PC-9 (cell line): ENCODE measurements at regions not wholly inside any gene's neighbourhood (a gene's known extent, or its start where the extent isn't known, plus 50 kb on each side); places are given as distances from the start of the nearest gene placed in this dataset.

Source experiments
- EZH2 ChIP-seq: fragments of 200-600 bp; sonication (generic); IDR thresholded peaks from 2 replicates; pipeline ENCODE4 v1.8.0; 2017; ENCODE audit warnings: antibody characterized with exemption, low read depth
- TF ChIP-seq, protein P1 (sequence below): fragments of 200-600 bp; sonication (generic); conservative IDR thresholded peaks from 2 replicates; pipeline ENCODE4 v1.6.1; 2017; ENCODE audit warnings: mixed run types, antibody characterized with exemption, mild to moderate bottlenecking, moderate library complexity

DNA sequence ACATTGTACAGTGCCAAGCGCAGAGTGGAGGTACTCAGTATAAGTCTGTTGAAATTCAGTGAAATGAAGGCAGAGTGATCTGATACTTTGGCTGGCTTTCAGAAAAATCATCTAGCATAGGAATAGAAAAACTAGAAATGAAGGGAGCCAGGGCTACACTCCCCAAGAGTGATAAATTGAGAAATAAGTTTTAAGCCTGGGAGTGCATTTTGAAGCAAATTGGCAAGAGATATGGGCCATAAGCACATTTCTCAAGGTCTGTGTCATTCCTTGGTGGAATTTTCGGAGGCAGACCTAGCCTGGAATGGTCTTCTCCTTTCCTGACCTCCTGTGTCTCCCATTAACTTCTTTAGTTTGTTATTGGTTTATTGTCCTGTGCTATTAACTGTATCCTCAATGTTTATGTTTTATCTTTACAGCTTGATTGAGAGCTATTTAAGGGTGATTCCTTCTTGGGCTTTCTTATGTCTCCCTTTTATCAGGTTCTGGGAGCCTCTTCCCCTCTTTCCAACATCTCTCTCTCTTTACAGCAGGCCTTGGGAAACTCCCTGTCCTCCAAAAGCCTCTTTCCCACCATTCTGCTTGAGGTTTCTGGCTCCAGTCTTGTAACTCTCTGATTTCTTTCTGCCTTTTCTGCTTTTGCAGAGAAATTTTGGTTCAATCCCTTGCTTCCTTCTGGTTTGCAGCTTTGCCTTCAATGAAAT lies 649.5 kb downstream of the SLC4A3 start:
- TF ChIP-seq, protein P1, sequence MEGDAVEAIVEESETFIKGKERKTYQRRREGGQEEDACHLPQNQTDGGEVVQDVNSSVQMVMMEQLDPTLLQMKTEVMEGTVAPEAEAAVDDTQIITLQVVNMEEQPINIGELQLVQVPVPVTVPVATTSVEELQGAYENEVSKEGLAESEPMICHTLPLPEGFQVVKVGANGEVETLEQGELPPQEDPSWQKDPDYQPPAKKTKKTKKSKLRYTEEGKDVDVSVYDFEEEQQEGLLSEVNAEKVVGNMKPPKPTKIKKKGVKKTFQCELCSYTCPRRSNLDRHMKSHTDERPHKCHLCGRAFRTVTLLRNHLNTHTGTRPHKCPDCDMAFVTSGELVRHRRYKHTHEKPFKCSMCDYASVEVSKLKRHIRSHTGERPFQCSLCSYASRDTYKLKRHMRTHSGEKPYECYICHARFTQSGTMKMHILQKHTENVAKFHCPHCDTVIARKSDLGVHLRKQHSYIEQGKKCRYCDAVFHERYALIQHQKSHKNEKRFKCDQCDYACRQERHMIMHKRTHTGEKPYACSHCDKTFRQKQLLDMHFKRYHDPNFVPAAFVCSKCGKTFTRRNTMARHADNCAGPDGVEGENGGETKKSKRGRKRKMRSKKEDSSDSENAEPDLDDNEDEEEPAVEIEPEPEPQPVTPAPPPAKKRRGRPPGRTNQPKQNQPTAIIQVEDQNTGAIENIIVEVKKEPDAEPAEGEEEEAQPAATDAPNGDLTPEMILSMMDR = no peak
- no peak for TF ChIP-seq EZH2
